ENCODE measurements at regions not wholly inside any gene's neighbourhood (a gene's known extent, or its start where the extent isn't known, plus 50 kb on each side); places are given as distances from the start of the nearest gene placed in this dataset.

- TF ChIP-seq ZBTB43 (CRISPR knock-in tag; conservative IDR thresholded peaks at IDR 0.05): no peak
- TF ChIP-seq SMYD3 (CRISPR knock-in tag; IDR thresholded peaks at IDR 0.05): no peak
- TF ChIP-seq BHLHE40 (IDR thresholded peaks at IDR 0.05; ENCODE audit: low read length): no peak
- TF ChIP-seq ZFP90 (CRISPR knock-in tag; IDR thresholded peaks at IDR 0.05; ENCODE audit: borderline replicate concordance): no peak
- TF ChIP-seq ZMYM4 (CRISPR knock-in tag; IDR thresholded peaks at IDR 0.05): no peak
- TF ChIP-seq ARID2 (CRISPR knock-in tag; IDR thresholded peaks at IDR 0.05; ENCODE audit: borderline replicate concordance): no peak
- TF ChIP-seq FOXK2 (IDR thresholded peaks at IDR 0.05): no peak
- TF ChIP-seq YEATS4 (CRISPR knock-in tag; IDR thresholded peaks at IDR 0.05; ENCODE audit: borderline replicate concordance): no peak
- no peak for TF ChIP-seq ETS1 (CRISPR knock-in tag; IDR thresholded peaks at IDR 0.05)
Measured at GRCh38 chr3:78130741-78131290, 1090.9 kb downstream of the ROBO2 start (continued).

GRCh38 chr3:78134496-78134895 is 1094.6 kb downstream of the ROBO2 start:
- no peak overlapping the region for H3K4me2 ChIP-seq (ENCODE audit: low read depth, low read length)
- no peaks in the 10 kb centered on the region for H3K9me3 ChIP-seq (ENCODE audit: low read length)
- no peaks in the 10 kb centered on the region for H3K36me3 ChIP-seq (replicated peaks in 1 of 2; ENCODE audit: control insufficient read depth in 1 of 2, insufficient read depth in 2 of 2, low read length in 2 of 2)
- H2AFZ ChIP-seq (ENCODE audit: low read length): no peak overlapping the region
- H4K20me1 ChIP-seq (ENCODE audit: insufficient read depth, low read length): no peaks in the 10 kb centered on the region
- no peak overlapping the region for H3K4me3 ChIP-seq (replicated peaks in 1 of 3; ENCODE audit: insufficient read depth in 1 of 3, low read depth in 2 of 3, low read length in 3 of 3)
- intact Hi-C loops (cut with micrococcal nuclease; ENCODE audit: unreplicated experiment): no loop called here
- in situ Hi-C loops (cut with HindIII; ENCODE audit: extremely low pct_ligation_motif_present, low pct_unique_long_range_greater_than_20kb): no loop called here
- no peak for FAIRE-seq
- WGBS (ENCODE audit: low lambda C conversion rate): 0% methylated on average over 3 of the region's 3 CpGs
- ChIA-PET CTCF (ENCODE audit: low intra/inter-chr PET ratio, low total read pairs) (no interaction called here), POLR2A (no interaction called here)
- no peaks in the 10 kb centered on the region for H3K4me1 ChIP-seq (ENCODE audit: insufficient read depth, low read length)
- TF ChIP-seq HMGXB3 (CRISPR knock-in tag; IDR thresholded peaks at IDR 0.05; ENCODE audit: borderline replicate concordance) (no peak), PCBP2 (optimal IDR thresholded peaks at IDR 0.05; ENCODE audit: low read depth, low read length, poor library complexity, severe bottlenecking) (no peak), ZNF687 (CRISPR knock-in tag; IDR thresholded peaks at IDR 0.05) (no peak)
- no TSS peak for BruUV-seq (replicated peaks)
- no peak for DNase-seq (ENCODE audit: low spot score)
- no peaks in the 10 kb centered on the region for H3K79me2 ChIP-seq (ENCODE audit: insufficient read depth, low read length)
- no peaks in the 10 kb centered on the region for H3K27me3 ChIP-seq (ENCODE audit: control insufficient read depth in 1 of 2, insufficient read depth in 2 of 2, low read length in 2 of 2)
- no peak overlapping the region for H3K9ac ChIP-seq (ENCODE audit: insufficient read depth, low read depth, low read length)
- no peak overlapping the region for H3K27ac ChIP-seq (ENCODE audit: extremely low read length, insufficient read depth, low read length)
- ATAC-seq: no peak
